OCI-LY3 (cell line): ENCODE measurements at regions not wholly inside any gene's neighbourhood (a gene's known extent, or its start where the extent isn't known, plus 50 kb on each side); places are given as distances from the start of the nearest gene placed in this dataset.
"Not testable (repeated sequence)": the region's sequence is repeated elsewhere in the genome, so short reads cannot be mapped to it uniquely, and the experiment has no call there.

Experiments used
- CTCF ChIP-seq: fragments of 200-600, 300-600 bp; sonication (generic); IDR thresholded peaks from 2 replicates; pipeline ENCODE4 v1.5.1; 2014; ENCODE audit warnings: antibody characterized with exemption, low read length, low read depth
- EZH2phosphoT487 ChIP-seq: fragments of 200-600 bp; shearing (Covaris generic); IDR thresholded peaks from 2 replicates; pipeline ENCODE4 v1.6.1; 2018; ENCODE audit warnings: antibody characterized with exemption, mixed run types, low read depth

GRCh38 chr5:67779893-67780623 lies 435.5 kb upstream of the PIK3R1 start:
- TF ChIP-seq CTCF, EZH2phosphoT487: not testable (repeated sequence)
